Peyer's patch (tissue), 4 donors: ENCODE measurements at regions not wholly inside any gene's neighbourhood (a gene's known extent, or its start where the extent isn't known, plus 50 kb on each side); places are given as distances from the start of the nearest gene placed in this dataset.

Experiments used
- POLR2A ChIP-seq, 2 donors: fragments of 450-650 bp; IDR thresholded peaks; one replicate each; pipeline ENCODE4 v1.5.1; 2017; ENCODE audit warnings: antibody characterized with exemption in 2 of 2, mild to moderate bottlenecking in 2 of 2, moderate library complexity in 2 of 2
- TF ChIP-seq, protein P1 (sequence below), 6 experiments: fragments of 450-650 bp in 4 of 6; fragments of 200-600 bp in 2 of 6; sonication (generic) in 1 of 6; IDR thresholded peaks; one replicate each; pipeline ENCODE4 v1.5.1; 2017 to 2019; ENCODE audit warnings: antibody characterized with exemption in 6 of 6, mild to moderate bottlenecking in 3 of 6, moderate library complexity in 1 of 6

DNA sequence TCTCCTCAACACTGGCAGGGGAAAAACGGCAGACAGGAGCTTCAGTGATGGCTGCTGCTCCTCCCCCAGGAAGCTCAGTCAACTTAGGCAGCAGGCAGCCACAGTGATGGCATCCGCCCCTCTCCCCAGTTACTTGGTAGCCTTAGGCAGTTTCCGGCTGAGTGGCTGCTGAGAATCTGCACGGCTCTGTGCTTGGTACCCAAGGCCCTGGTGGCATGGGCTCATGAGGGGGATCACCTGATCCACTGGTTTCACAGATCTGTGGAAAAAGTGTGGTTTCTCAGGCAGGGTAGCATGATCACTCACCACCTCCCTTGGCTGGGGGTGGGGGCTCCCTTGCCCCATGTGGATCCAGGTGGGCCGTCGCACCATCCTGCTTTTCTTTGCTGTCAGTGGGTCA is 244.6 kb upstream of the MDGA2 start:
- TF ChIP-seq, protein P1, sequence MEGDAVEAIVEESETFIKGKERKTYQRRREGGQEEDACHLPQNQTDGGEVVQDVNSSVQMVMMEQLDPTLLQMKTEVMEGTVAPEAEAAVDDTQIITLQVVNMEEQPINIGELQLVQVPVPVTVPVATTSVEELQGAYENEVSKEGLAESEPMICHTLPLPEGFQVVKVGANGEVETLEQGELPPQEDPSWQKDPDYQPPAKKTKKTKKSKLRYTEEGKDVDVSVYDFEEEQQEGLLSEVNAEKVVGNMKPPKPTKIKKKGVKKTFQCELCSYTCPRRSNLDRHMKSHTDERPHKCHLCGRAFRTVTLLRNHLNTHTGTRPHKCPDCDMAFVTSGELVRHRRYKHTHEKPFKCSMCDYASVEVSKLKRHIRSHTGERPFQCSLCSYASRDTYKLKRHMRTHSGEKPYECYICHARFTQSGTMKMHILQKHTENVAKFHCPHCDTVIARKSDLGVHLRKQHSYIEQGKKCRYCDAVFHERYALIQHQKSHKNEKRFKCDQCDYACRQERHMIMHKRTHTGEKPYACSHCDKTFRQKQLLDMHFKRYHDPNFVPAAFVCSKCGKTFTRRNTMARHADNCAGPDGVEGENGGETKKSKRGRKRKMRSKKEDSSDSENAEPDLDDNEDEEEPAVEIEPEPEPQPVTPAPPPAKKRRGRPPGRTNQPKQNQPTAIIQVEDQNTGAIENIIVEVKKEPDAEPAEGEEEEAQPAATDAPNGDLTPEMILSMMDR (IDR thresholded peaks at IDR 0.05): no peak
- no peak for TF ChIP-seq POLR2A (IDR thresholded peaks at IDR 0.05)
